Testis (tissue), 2 donors: ENCODE measurements at regions not wholly inside any gene's neighbourhood (a gene's known extent, or its start where the extent isn't known, plus 50 kb on each side); places are given as distances from the start of the nearest gene placed in this dataset.

ENCODE experiments used
- CTCF ChIP-seq, 3 experiments: fragments of 450-650 bp in 2 of 3; fragments of 200-600 bp in 1 of 3; sonication (generic) in 1 of 3; IDR thresholded peaks; one replicate each; pipeline ENCODE4 v1.5.1; 2016 to 2019; ENCODE audit warnings: antibody characterized with exemption in 3 of 3, mild to moderate bottlenecking in 2 of 3, moderate library complexity in 1 of 3
- POLR2A ChIP-seq: fragments of 450-650 bp; IDR thresholded peaks from one replicate; pipeline ENCODE4 v1.6.1; 2017; ENCODE audit warnings: antibody characterized with exemption, mild to moderate bottlenecking, moderate library complexity

- TF ChIP-seq CTCF (IDR thresholded peaks at IDR 0.05) (no peak), POLR2A (no peak)
These were observed 115.8 kb downstream of the KLF5 start for GRCh38 chr13:73174521-73175010.
